Right lobe of liver (tissue), 4 donors: ENCODE measurements at regions not wholly inside any gene's neighbourhood (a gene's known extent, or its start where the extent isn't known, plus 50 kb on each side); places are given as distances from the start of the nearest gene placed in this dataset.

Experiments used
- CTCF ChIP-seq, 4 donors: fragments of 200-600 bp in 3 of 4; fragments of 450-650 bp in 1 of 4; IDR thresholded peaks; one replicate each; pipeline versions ENCODE4 v1.5.1 to v1.8.0; 2016 to 2022; ENCODE audit warnings: antibody characterized with exemption in 4 of 4, mild to moderate bottlenecking in 2 of 4
- POLR2A ChIP-seq: fragments of 450-650 bp; IDR thresholded peaks from one replicate; pipeline ENCODE4 v1.6.1; 2017; ENCODE audit warnings: antibody characterized with exemption, mild to moderate bottlenecking
- donor health status: DM: no; HTN: no; CAD: no.
- donor health status: DM: no; HTN: no; CAD: no.
- donor health status: DM: no; HTN: yes; CAD: no.

GRCh38 chr6:51474022-51474975, 613.1 kb downstream of the PKHD1 start:
- TF ChIP-seq CTCF (IDR thresholded peaks at IDR 0.05) (no peak), POLR2A (no peak)
